ENCODE measurements at regions not wholly inside any gene's neighbourhood (a gene's known extent, or its start where the extent isn't known, plus 50 kb on each side); places are given as distances from the start of the nearest gene placed in this dataset.

DNA sequence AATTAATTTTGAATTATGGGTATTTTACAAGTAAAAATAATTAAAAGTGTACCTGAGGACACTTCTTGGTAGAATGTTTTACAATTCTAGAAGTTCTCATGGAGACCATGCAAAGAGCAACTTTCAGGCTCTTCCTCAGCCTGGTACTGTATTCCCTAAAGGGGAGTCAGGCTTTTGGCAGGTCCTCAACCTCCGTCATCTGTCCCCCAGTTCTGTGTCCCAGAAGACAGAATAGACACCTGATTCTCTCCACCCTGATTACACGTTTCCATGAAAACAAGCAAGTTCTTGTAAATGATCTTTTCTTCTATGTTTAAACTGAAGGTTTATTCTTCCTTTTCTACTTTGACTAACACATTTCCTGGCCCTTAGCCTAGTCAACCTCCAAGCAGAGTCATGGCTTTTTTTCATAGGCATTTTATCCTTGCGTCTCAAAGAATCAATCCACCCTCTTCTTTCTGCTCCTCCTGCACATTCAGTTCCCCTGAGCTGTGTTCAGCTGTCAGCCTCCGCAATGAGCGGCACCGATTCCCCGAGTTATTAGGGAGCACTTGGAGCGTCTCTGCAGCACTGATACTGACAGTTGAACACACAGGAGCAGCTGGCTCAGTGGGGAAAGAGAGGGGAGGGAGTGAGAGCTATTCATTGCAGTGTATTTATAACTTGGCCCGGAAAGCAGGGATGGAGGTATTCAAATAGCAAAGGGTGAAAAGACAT is 1082.4 kb upstream of the MAP3K7 start:
- DNase-seq (ENCODE audit: low read depth): no peak
- no peak overlapping the region for H3K4me3 ChIP-seq (ENCODE audit: low read depth, low read length)
- TF ChIP-seq, protein P1, sequence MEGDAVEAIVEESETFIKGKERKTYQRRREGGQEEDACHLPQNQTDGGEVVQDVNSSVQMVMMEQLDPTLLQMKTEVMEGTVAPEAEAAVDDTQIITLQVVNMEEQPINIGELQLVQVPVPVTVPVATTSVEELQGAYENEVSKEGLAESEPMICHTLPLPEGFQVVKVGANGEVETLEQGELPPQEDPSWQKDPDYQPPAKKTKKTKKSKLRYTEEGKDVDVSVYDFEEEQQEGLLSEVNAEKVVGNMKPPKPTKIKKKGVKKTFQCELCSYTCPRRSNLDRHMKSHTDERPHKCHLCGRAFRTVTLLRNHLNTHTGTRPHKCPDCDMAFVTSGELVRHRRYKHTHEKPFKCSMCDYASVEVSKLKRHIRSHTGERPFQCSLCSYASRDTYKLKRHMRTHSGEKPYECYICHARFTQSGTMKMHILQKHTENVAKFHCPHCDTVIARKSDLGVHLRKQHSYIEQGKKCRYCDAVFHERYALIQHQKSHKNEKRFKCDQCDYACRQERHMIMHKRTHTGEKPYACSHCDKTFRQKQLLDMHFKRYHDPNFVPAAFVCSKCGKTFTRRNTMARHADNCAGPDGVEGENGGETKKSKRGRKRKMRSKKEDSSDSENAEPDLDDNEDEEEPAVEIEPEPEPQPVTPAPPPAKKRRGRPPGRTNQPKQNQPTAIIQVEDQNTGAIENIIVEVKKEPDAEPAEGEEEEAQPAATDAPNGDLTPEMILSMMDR (IDR thresholded peaks at IDR 0.05; ENCODE audit: control insufficient read depth, extremely low read depth, insufficient read depth): no peak

DNA sequence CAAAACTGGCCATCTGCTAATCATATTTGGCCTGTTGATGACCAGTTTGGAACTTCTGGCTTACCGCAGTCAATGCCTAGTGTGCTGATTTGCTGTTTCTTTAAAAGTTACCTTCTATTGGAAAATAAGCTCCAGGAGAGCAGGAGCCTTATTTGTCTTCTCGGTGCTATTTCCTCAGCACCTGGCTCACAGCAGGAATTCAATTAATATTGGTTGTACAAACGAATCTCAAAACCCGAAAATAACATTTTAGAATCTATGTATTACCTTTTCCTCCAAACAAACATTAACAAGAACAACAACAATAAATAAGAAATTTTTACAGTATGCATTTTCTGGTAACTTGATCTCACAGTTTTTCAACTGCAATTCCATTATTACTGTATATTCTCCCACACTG is 1080.7 kb upstream of the MAP3K7 start:
- DNase-seq (ENCODE audit: low read depth): no peak

DNA sequence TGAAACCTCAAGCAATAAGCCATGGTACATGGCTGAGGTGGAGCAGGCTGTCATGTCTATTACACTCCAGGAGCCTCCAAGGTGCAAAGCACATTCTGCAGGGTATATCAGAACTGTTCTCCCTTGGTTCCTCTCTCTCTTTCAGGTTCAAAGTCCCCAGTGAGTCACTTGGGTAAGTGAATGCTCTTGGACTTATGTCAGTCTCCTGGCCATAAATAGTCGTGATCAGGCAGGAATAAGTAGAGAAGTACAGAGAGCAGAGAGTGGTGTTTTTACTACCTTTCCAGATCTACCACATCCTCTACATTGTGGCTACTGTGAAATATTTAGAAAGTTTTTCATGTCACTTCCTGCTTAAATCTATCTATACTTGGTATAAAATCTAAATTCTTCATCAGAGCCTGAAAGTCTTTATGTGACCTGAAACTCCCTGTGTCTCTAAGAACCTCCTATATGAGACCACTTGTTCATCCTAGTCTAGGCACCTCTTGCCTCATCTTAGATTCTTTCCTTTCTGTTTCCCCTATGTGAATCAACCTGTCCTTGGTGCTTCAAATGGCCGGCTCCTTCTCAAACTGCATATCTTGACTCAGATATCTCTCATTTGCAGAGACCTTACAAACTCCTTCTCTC is 1077.6 kb upstream of the MAP3K7 start:
- TF ChIP-seq, protein P1 (IDR thresholded peaks at IDR 0.05; ENCODE audit: control insufficient read depth, extremely low read depth, insufficient read depth): no peak

More for the DNA sequence above, 1080.7 kb upstream of the MAP3K7 start:
- no peak overlapping the region for H3K4me3 ChIP-seq (ENCODE audit: low read depth, low read length)
- TF ChIP-seq, protein P1 (IDR thresholded peaks at IDR 0.05; ENCODE audit: control insufficient read depth, extremely low read depth, insufficient read depth): no peak

DNA sequence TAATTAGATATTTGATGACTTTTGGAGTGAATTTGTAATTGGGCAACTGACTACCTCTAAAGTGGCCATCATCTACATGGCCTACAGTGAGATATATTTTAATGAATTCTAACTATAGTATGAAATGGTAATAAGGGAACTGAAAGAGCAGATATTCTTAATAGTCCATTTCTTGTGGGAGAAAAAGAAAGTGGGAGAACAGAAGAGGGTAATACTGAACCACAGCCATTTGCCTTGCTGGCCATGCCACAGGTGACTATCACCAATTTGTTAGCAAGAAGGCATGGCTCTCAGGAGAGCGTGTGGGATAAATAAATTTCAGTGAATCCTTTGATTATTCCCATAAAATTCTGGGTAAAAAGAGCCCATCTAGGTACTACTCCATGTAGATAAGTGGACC is 1074.0 kb upstream of the MAP3K7 start:
- TF ChIP-seq, protein P1 (IDR thresholded peaks at IDR 0.05; ENCODE audit: control insufficient read depth, extremely low read depth, insufficient read depth): no peak
- no peak for DNase-seq (ENCODE audit: low read depth)
- no peak overlapping the region for H3K4me3 ChIP-seq (ENCODE audit: low read depth, low read length)

More for the DNA sequence above, 1077.6 kb upstream of the MAP3K7 start:
- no peak for DNase-seq (ENCODE audit: low read depth)
- H3K4me3 ChIP-seq (ENCODE audit: low read depth, low read length): no peak overlapping the region

DNA sequence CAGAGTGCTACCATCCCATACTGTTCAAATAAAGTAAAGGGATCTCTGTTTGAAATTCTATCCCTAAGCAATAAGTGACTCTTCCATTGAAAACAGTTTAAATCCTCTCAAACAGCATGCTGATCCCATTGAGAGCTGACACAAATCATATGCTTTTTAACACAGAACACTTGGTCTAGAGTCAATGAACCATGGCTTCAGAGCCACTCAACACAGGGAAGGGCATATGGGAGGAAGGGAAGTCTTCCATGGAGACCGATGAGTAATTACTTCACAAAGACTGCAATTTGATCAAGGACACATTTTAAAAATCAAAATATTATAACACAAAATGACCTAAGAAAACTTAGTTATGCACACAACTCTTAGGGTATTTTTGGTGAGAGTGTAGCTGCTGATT is 1073.0 kb upstream of the MAP3K7 start:
- TF ChIP-seq, protein P1 (IDR thresholded peaks at IDR 0.05; ENCODE audit: control insufficient read depth, extremely low read depth, insufficient read depth): no peak
- H3K4me3 ChIP-seq (ENCODE audit: low read depth, low read length): no peak overlapping the region
- no peak for DNase-seq (ENCODE audit: low read depth)

DNA sequence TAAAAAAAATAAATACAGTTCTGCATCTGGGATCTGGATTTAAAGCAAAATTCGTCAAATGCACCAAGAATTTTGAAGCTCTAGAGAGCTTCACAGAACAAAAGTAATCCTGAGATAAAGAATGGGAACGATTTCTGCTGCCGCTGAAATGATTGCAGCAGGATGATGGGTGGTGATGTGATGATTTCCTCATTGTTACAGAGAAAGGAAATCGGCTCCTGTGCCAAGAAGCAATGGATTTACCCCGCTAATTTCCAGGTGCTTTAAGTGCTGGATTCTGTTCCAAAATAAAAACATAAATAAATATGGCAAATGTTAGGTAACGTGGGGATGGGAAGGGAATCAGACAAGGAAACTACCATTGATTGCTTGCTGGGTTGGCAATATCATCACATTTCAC is 1067.9 kb upstream of the MAP3K7 start:
- TF ChIP-seq, protein P1 (IDR thresholded peaks at IDR 0.05; ENCODE audit: control insufficient read depth, extremely low read depth, insufficient read depth): no peak
- no peak for DNase-seq (ENCODE audit: low read depth)
- H3K4me3 ChIP-seq (ENCODE audit: low read depth, low read length): no peak overlapping the region
